Gastrocnemius medialis (tissue), 4 donors: ENCODE measurements at regions not wholly inside any gene's neighbourhood (a gene's known extent, or its start where the extent isn't known, plus 50 kb on each side); places are given as distances from the start of the nearest gene placed in this dataset.

Source experiments
- ATAC-seq, 2 donors: fragments of 150-250 bp; one replicate each; pipeline ENCODE4 v1.9.1; 2016
- DNase-seq, 2 donors: peaks; one replicate each; pipeline ENCODE4 v3.0.0-alpha.2; 2019
- H3K27ac ChIP-seq, 4 donors: fragments of 200-600 bp; sonication (generic); 1 replicate in 1 of 4; 2 replicates in 3 of 4; pipeline ENCODE4 v1.5.1; 2016 to 2018; ENCODE audit warnings: mild to moderate bottlenecking in 2 of 4, moderate library complexity in 1 of 4
- H3K27me3 ChIP-seq, 3 donors: fragments of 200-600 bp; sonication (generic) in 2 of 3; 1 replicate in 1 of 3; 2 replicates in 2 of 3; pipeline versions ENCODE4 v1.5.1 to v1.6.0; 2016 to 2019; ENCODE audit warnings: mild to moderate bottlenecking in 1 of 3, moderate library complexity in 1 of 3
- H3K36me3 ChIP-seq, 2 donors: fragments of 200-600 bp; sonication (generic) in 1 of 2; one replicate each; pipeline ENCODE4 v1.5.1; 2017 to 2018
- H3K4me1 ChIP-seq, 2 donors: fragments of 200-600 bp; sonication (generic) in 1 of 2; one replicate each; pipeline ENCODE4 v1.5.1; 2016 to 2017; ENCODE audit warnings: mild to moderate bottlenecking in 2 of 2
- H3K4me3 ChIP-seq, 4 donors: fragments of 200-600 bp; sonication (generic) in 3 of 4; 1 replicate in 1 of 4; 2 replicates in 3 of 4; pipeline ENCODE4 v1.5.1; 2016 to 2019; ENCODE audit warnings: mild to moderate bottlenecking in 2 of 4
- H3K9me3 ChIP-seq, 3 donors: fragments of 200-600 bp; sonication (generic) in 2 of 3; 1 replicate in 1 of 3; 2 replicates in 2 of 3; pipeline ENCODE4 v1.5.1; 2016 to 2019
- POLR2A ChIP-seq, 2 donors: fragments of 450-650 bp; IDR thresholded peaks; one replicate each; pipeline ENCODE4 v1.6.1; 2017; ENCODE audit warnings: antibody characterized with exemption in 2 of 2, mild to moderate bottlenecking in 2 of 2, moderate library complexity in 2 of 2
- in situ Hi-C, 4 donors: fragments of 200-750 bp; cut with MboI; loops; one replicate each; pipeline versions ENCODE4 v1.15.0 to v1.8.0; 2017; ENCODE audit warnings: low sequenced_read_pairs in 4 of 4
- intact Hi-C: fragments of 100-400 bp; cut with DNase I; formaldehyde crosslinking; loops from one replicate; pipeline ENCODE4 v1.15.1; 2023; ENCODE audit warnings: low total_unique reads
- microRNA counts, 2 donors: library from miRNA; unstranded; fragments of <30 nt; microRNA quantifications; one replicate each; lab custom pipeline; 2016
- microRNA-seq, 2 donors: library from miRNA; unstranded; fragments of <30 nt; microRNA quantifications; one replicate each; pipeline ENCODE4, GENCODE V29; 2016; ENCODE audit warnings: borderline replicate concordance in 2 of 2
- TF ChIP-seq, protein P1 (sequence below), 5 experiments: fragments of 450-650 bp in 3 of 5; fragments of 200-600 bp in 2 of 5; sonication (generic) in 2 of 5; IDR thresholded peaks in 4 of 5; conservative IDR thresholded peaks in 1 of 5; 1 replicate in 4 of 5; 2 replicates in 1 of 5; pipeline ENCODE4 v1.5.1; 2016 to 2019; ENCODE audit warnings: antibody characterized with exemption in 5 of 5, mild to moderate bottlenecking in 3 of 5, moderate library complexity in 3 of 5

DNA sequence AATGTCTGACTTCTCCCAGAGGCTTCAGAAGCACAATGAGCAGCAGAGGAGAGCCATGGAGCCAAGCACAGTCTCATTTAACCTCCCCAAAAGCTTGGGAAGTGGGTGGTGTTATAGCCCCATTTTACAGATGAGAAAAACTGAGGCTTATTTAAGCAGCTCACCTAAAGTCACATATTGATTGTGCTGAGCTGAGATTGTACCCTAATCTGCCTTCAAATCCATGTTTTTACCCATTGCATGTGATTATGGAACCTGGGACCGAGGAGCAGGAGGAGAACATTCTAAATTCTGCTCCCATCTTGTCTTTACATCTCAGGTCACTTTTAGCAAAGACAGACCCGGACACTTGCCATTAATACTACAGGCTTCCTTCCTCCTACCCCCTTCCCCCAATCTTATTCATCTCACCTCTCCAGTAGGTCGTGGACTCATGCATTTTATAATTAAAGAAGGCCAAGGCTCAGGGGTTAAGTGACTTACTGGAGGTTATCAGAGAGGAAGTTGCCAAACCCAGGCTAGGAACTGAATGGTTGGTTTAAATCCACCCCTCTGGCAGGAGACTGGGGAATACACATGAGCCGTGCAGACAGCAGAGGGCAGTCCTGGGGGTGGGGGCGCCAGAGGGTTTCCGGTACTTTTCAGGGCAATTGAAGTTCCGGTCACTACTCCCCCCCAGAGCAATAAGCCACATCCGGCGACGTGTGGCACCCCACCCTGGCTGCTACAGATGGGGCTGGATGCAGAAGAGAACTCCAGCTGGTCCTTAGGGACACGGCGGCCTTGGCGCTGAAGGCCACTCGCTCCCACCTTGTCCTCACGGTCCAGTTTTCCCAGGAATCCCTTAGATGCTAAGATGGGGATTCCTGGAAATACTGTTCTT, 51.0 kb upstream of the IL17B start:
- ATAC-seq (peak in 1 of 2 donors; percentile 10), DNase-seq (no peak)
- H3K4me1 ChIP-seq, result peaks cover 0 to 10% of the 10 kb centered on the region in 2 donors
- H3K4me3 ChIP-seq, result no peak overlapping the region
- TF ChIP-seq POLR2A (IDR thresholded peaks at IDR 0.05), result no peak
- TF ChIP-seq, protein P1, sequence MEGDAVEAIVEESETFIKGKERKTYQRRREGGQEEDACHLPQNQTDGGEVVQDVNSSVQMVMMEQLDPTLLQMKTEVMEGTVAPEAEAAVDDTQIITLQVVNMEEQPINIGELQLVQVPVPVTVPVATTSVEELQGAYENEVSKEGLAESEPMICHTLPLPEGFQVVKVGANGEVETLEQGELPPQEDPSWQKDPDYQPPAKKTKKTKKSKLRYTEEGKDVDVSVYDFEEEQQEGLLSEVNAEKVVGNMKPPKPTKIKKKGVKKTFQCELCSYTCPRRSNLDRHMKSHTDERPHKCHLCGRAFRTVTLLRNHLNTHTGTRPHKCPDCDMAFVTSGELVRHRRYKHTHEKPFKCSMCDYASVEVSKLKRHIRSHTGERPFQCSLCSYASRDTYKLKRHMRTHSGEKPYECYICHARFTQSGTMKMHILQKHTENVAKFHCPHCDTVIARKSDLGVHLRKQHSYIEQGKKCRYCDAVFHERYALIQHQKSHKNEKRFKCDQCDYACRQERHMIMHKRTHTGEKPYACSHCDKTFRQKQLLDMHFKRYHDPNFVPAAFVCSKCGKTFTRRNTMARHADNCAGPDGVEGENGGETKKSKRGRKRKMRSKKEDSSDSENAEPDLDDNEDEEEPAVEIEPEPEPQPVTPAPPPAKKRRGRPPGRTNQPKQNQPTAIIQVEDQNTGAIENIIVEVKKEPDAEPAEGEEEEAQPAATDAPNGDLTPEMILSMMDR (IDR thresholded peaks at IDR 0.05 in 4 of 5, conservative IDR thresholded peaks at IDR 0.05 in 1 of 5), result peak in 1 of 5 experiments; percentile 19
- in situ Hi-C loops (loop anchor here in 3 of 4 donors (5.0 to 10.0 kb wide), 3 partner anchors 43 to 165 kb away; partner anchors contain the start of gene IL17B (in 1 of the 3)), intact Hi-C loops (no loop called here)
- H3K27me3 ChIP-seq, result no peaks in the 10 kb centered on the region
- no peaks in the 10 kb centered on the region for H3K9me3 ChIP-seq
- H3K36me3 ChIP-seq, result no peaks in the 10 kb centered on the region
- peak overlapping the region; percentile 36 to 71 (median 57) for H3K27ac ChIP-seq

MicroRNAs encoded in the stretch of these regions (microRNA counts, 767-probe panel; counts per million panel counts)
- 10,800 to 11,168 counts per million in 2 donors for microRNA hsa-miR-145-5p (lab: Ali Mortazavi, UCI)

Small RNA genes lying in the stretch of these regions (microRNA-seq; reads per million reads assigned to microRNA genes)
- 1,233 to 1,382 reads per million in 2 donors for gene MIR145
